NCI-H82 treated with DMSO at 0.1 percent for 48 hours (cell line): ENCODE measurements at regions not wholly inside any gene's neighbourhood (a gene's known extent, or its start where the extent isn't known, plus 50 kb on each side); places are given as distances from the start of the nearest gene placed in this dataset.

Experiments used
- DNase-seq: peaks from one replicate; lab custom pipeline; 2025; ENCODE audit not compliant: unreplicated experiment; lab: John Stamatoyannopoulos, UW

- no peak for DNase-seq
Observed at GRCh38 chr6:104123227-104123626, 736.5 kb downstream of the HACE1 start.

GRCh38 chr6:104118274-104118673 is 741.4 kb downstream of the HACE1 start:
- DNase-seq = no peak

- no peak for DNase-seq
Observed at GRCh38 chr6:104109806-104110205, 749.9 kb downstream of the HACE1 start.

- DNase-seq = no peak
Observed at GRCh38 chr6:104108634-104109033, 751.1 kb downstream of the HACE1 start.

GRCh38 chr6:104095661-104096416 is 763.9 kb downstream of the HACE1 start:
- no peak for DNase-seq

GRCh38 chr6:104087765-104088164 is 772.0 kb downstream of the HACE1 start:
- no peak for DNase-seq

- no peak for DNase-seq
Observed at GRCh38 chr6:104068281-104068680, 791.4 kb downstream of the HACE1 start.

- DNase-seq = no peak
Observed at GRCh38 chr6:104064876-104065275, 794.8 kb downstream of the HACE1 start.

- DNase-seq = no peak
Observed at GRCh38 chr6:104050455-104050854, 809.3 kb downstream of the HACE1 start.

- DNase-seq = no peak
Observed at GRCh38 chr6:104046426-104046825, 813.3 kb downstream of the HACE1 start.

GRCh38 chr6:104031346-104031745 is 828.4 kb downstream of the HACE1 start:
- peak; percentile 40 for DNase-seq

- DNase-seq = no peak
Observed at GRCh38 chr6:104022126-104022525, 837.6 kb downstream of the HACE1 start.

- no peak for DNase-seq
Observed at GRCh38 chr6:104019075-104019753, 840.5 kb downstream of the HACE1 start.

- no peak for DNase-seq
Observed at GRCh38 chr6:104017410-104018381, 842.0 kb downstream of the HACE1 start.

GRCh38 chr6:104014163-104014959 is 845.4 kb downstream of the HACE1 start:
- DNase-seq = no peak

- no peak for DNase-seq
Observed at GRCh38 chr6:104013312-104013971, 846.3 kb downstream of the HACE1 start.

- no peak for DNase-seq
Observed at GRCh38 chr6:104010897-104011296, 848.8 kb downstream of the HACE1 start.

GRCh38 chr6:104003803-104004516 is 855.8 kb downstream of the HACE1 start:
- no peak for DNase-seq

- no peak for DNase-seq
Observed at GRCh38 chr6:103995571-103995970, 864.1 kb downstream of the HACE1 start.
